ENCODE measurements at regions not wholly inside any gene's neighbourhood (a gene's known extent, or its start where the extent isn't known, plus 50 kb on each side); places are given as distances from the start of the nearest gene placed in this dataset.

GRCh38 chr15:63440756-63441155, 59.1 kb upstream of the CA12 start:
- TF ChIP-seq, protein P1, sequence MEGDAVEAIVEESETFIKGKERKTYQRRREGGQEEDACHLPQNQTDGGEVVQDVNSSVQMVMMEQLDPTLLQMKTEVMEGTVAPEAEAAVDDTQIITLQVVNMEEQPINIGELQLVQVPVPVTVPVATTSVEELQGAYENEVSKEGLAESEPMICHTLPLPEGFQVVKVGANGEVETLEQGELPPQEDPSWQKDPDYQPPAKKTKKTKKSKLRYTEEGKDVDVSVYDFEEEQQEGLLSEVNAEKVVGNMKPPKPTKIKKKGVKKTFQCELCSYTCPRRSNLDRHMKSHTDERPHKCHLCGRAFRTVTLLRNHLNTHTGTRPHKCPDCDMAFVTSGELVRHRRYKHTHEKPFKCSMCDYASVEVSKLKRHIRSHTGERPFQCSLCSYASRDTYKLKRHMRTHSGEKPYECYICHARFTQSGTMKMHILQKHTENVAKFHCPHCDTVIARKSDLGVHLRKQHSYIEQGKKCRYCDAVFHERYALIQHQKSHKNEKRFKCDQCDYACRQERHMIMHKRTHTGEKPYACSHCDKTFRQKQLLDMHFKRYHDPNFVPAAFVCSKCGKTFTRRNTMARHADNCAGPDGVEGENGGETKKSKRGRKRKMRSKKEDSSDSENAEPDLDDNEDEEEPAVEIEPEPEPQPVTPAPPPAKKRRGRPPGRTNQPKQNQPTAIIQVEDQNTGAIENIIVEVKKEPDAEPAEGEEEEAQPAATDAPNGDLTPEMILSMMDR (IDR thresholded peaks at IDR 0.05; ENCODE audit: borderline replicate concordance, control extremely low read depth, extremely low read depth, insufficient read depth, missing control alignments), result no peak
- DNase-seq (ENCODE audit: low spot score), result no peak
- in situ Hi-C loops (cut with MboI; ENCODE audit: low sequenced_read_pairs, unreplicated experiment), result no loop called here

- in situ Hi-C loops (cut with MboI; ENCODE audit: low sequenced_read_pairs, unreplicated experiment), result no loop called here
- DNase-seq (ENCODE audit: low spot score), result no peak
- TF ChIP-seq, protein P1 (IDR thresholded peaks at IDR 0.05; ENCODE audit: borderline replicate concordance, control extremely low read depth, extremely low read depth, insufficient read depth, missing control alignments), result no peak
Measured at GRCh38 chr15:63441266-63441665, 59.6 kb upstream of the CA12 start.

- TF ChIP-seq, protein P1 (IDR thresholded peaks at IDR 0.05; ENCODE audit: borderline replicate concordance, control extremely low read depth, extremely low read depth, insufficient read depth, missing control alignments), result no peak
- no peak for DNase-seq (ENCODE audit: low spot score)
- in situ Hi-C loops (cut with MboI; ENCODE audit: low sequenced_read_pairs, unreplicated experiment), result no loop called here
Measured at GRCh38 chr15:63442080-63442479, 60.4 kb upstream of the CA12 start.

DNA sequence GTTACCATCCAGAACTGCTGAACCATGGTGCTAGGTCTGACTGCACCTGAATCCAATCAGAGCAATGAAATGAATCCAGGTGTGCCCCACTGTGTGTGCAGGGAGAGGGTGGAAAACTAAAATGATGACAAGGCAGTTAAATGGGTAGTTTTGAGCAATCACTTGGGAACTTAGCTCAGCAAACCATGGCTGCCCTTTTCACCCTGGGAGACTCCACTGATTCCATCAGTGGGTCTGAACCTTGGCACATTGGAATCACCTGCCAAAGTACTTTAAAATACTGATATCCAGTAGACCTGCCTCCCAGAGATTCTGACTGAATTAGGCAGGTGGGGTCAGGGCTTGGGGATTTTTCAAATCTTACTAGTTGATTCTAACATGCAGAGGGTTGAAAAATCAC, 59.8 kb upstream of the USP3 start:
- no peak for DNase-seq (ENCODE audit: low spot score)
- in situ Hi-C loops (cut with MboI; ENCODE audit: low sequenced_read_pairs, unreplicated experiment), result no loop called here
- TF ChIP-seq, protein P1 (IDR thresholded peaks at IDR 0.05; ENCODE audit: borderline replicate concordance, control extremely low read depth, extremely low read depth, insufficient read depth, missing control alignments), result no peak

DNA sequence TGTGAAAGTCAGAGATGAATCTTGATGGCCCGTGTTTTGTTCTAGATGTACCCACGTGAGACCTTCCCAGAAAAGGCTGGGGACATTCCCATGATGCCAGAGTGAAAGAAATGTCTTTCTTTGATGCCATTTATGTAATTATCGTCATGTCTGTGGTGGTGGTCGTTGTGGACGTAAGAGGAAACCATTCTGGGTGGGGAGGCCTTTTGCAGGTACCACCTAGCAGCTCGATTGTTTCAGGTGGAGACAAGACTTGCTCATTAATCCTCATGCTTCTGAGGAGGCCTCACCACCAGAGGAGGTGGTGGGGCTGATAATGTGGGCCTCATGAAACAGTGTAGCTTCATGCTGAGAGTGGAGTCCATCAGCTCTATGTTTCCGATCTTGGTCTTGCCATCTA, 58.1 kb upstream of the USP3 start:
- TF ChIP-seq, protein P1 (IDR thresholded peaks at IDR 0.05; ENCODE audit: borderline replicate concordance, control extremely low read depth, extremely low read depth, insufficient read depth, missing control alignments), result no peak
- in situ Hi-C loops (cut with MboI; ENCODE audit: low sequenced_read_pairs, unreplicated experiment), result no loop called here
- DNase-seq (ENCODE audit: low spot score), result no peak

DNA sequence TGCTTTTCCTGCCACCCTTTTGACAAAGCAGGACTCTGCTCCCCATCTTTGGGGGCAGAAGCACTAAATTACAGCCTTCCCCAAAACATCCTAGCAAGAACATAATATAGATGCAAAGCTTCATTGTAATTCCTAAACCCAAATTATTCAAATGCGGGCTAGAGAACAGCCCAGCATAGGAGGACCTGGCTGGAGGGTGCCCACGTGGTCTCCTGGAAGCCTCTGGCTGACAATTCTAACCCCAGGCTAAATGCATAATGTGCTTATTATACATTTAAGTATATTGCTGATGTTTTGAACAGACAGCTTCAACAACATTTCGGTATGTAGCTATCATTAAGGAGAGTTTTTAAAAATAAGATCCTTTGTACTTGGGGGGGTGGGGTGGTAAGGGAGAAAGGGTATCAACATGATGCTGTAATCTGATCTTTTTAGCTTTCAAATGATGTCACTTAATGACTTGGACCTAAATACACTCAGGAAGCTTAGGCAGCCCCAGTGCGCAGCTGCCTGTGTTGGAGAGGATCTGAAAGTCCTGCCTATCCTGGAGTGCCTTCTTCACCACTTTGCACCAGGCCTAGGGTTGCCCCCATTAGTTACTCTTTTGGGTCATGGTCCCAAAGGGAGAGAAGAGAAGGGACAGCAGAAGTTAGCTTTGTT, 57.2 kb upstream of the USP3 start:
- in situ Hi-C loops (cut with MboI; ENCODE audit: low sequenced_read_pairs, unreplicated experiment), result no loop called here
- TF ChIP-seq, protein P1 (IDR thresholded peaks at IDR 0.05; ENCODE audit: borderline replicate concordance, control extremely low read depth, extremely low read depth, insufficient read depth, missing control alignments), result no peak
- DNase-seq (ENCODE audit: low spot score), result no peak
